Esophagus squamous epithelium (tissue), 5 donors: ENCODE measurements at regions not wholly inside any gene's neighbourhood (a gene's known extent, or its start where the extent isn't known, plus 50 kb on each side); places are given as distances from the start of the nearest gene placed in this dataset.

ENCODE experiments used
- DNase-seq: peaks from one replicate; lab custom pipeline; 2025; lab: John Stamatoyannopoulos, UW
- H3K27ac ChIP-seq, 4 donors: fragments of 200-600 bp; sonication (generic); one replicate each; pipeline ENCODE4 v1.5.1; 2016 to 2019; ENCODE audit warnings: mild to moderate bottlenecking in 1 of 4
- H3K27me3 ChIP-seq, 4 donors: fragments of 200-600 bp; sonication (generic); 1 replicate in 3 of 4; 2 replicates in 1 of 4; pipeline versions ENCODE4 v1.5.1 to v1.6.0; 2017 to 2021; ENCODE audit warnings: antibody characterized with exemption in 1 of 4
- H3K36me3 ChIP-seq, 3 donors: fragments of 200-600 bp; sonication (generic); one replicate each; pipeline ENCODE4 v1.5.1; 2016 to 2019
- H3K4me1 ChIP-seq, 3 donors: fragments of 200-600 bp; sonication (generic); one replicate each; pipeline ENCODE4 v1.5.1; 2017 to 2019
- H3K4me3 ChIP-seq, 4 donors: fragments of 200-600 bp; sonication (generic); 1 replicate in 3 of 4; 2 replicates in 1 of 4; pipeline ENCODE4 v1.5.1; 2016 to 2019; ENCODE audit warnings: mild to moderate bottlenecking in 2 of 4, moderate library complexity in 1 of 4
- H3K9me3 ChIP-seq, 3 donors: fragments of 200-600 bp; sonication (generic); one replicate each; pipeline ENCODE4 v1.5.1; 2016 to 2019
- CTCF ChIP-seq, 6 experiments: fragments of 450-650 bp in 4 of 6; fragments of 200-600 bp in 2 of 6; sonication (generic) in 2 of 6; IDR thresholded peaks; one replicate each; pipeline ENCODE4 v1.5.1; 2016 to 2019; ENCODE audit warnings: antibody characterized with exemption in 6 of 6, mild to moderate bottlenecking in 4 of 6, moderate library complexity in 4 of 6
- POLR2A ChIP-seq, 4 donors: fragments of 450-650 bp; IDR thresholded peaks; one replicate each; pipeline ENCODE4 v1.6.1; 2017; ENCODE audit warnings: antibody characterized with exemption in 4 of 4, mild to moderate bottlenecking in 4 of 4, moderate library complexity in 3 of 4
- WGBS, 2 donors: methylation state at CpG; one replicate each; pipeline ENCODE4 v1.1.5; 2018; 5-methylcytosine and 5-hydroxymethylcytosine counted together
- intact Hi-C: fragments of 100-400 bp; cut with DNase I; formaldehyde crosslinking; loops from one replicate; pipeline ENCODE4 v1.15.0; 2022
- donor health status: DM: yes; HTN: yes; CAD: no.

GRCh38 chr7:49260538-49260937 is 336.2 kb downstream of the CDC14C start:
- Histone ChIP-seq H3K9me3 (no peaks in the 10 kb centered on the region), H3K4me1 (no peaks in the 10 kb centered on the region), H3K4me3 (no peak overlapping the region), H3K27me3 (no peaks in the 10 kb centered on the region), H3K27ac (no peak overlapping the region), H3K36me3 (no peaks in the 10 kb centered on the region)
- intact Hi-C loops = no loop called here
- TF ChIP-seq POLR2A (IDR thresholded peaks at IDR 0.05) (no peak), CTCF (IDR thresholded peaks at IDR 0.05) (no peak)
- no peak for DNase-seq
- 77 to 89% methylated on average over 2 of the region's 2 CpGs for WGBS, 2 donors

- Histone ChIP-seq H3K9me3 (no peaks in the 10 kb centered on the region), H3K27me3 (no peaks in the 10 kb centered on the region), H3K36me3 (no peaks in the 10 kb centered on the region), H3K4me1 (no peaks in the 10 kb centered on the region), H3K4me3 (no peak overlapping the region), H3K27ac (no peak overlapping the region)
- no peak for DNase-seq
- WGBS, 2 donors = 81 to 86% methylated on average over 6 of the region's 6 CpGs
- intact Hi-C loops = no loop called here
- no peak for TF ChIP-seq CTCF (IDR thresholded peaks at IDR 0.05)
- no peak for TF ChIP-seq POLR2A (IDR thresholded peaks at IDR 0.05)
Measured at GRCh38 chr7:49261928-49262327, 337.6 kb downstream of the CDC14C start.

- no peak for DNase-seq
- 26 to 65% methylated on average over 3 of the region's 3 CpGs for WGBS, 2 donors
- intact Hi-C loops = no loop called here
Measured at GRCh38 chr7:49264530-49264929, 340.2 kb downstream of the CDC14C start.

GRCh38 chr7:49273897-49274296 is 349.6 kb downstream of the CDC14C start:
- no peaks in the 10 kb centered on the region for H3K9me3 ChIP-seq
- H3K27me3 ChIP-seq = no peaks in the 10 kb centered on the region
- TF ChIP-seq CTCF (IDR thresholded peaks at IDR 0.05) (no peak), POLR2A (IDR thresholded peaks at IDR 0.05) (no peak)
- H3K4me1 ChIP-seq = no peaks in the 10 kb centered on the region
- H3K27ac ChIP-seq = no peak overlapping the region
- H3K4me3 ChIP-seq = no peak overlapping the region
- no peak for DNase-seq
- intact Hi-C loops = no loop called here
- no peaks in the 10 kb centered on the region for H3K36me3 ChIP-seq
- WGBS, 2 donors = 81 to 90% methylated on average over 1 of the region's 1 CpG

More at GRCh38 chr7:49264530-49264929, 340.2 kb downstream of the CDC14C start:
- Histone ChIP-seq H3K9me3 (no peaks in the 10 kb centered on the region), H3K27me3 (no peaks in the 10 kb centered on the region), H3K27ac (no peak overlapping the region), H3K4me3 (no peak overlapping the region), H3K4me1 (no peaks in the 10 kb centered on the region), H3K36me3 (no peaks in the 10 kb centered on the region)
- TF ChIP-seq CTCF (IDR thresholded peaks at IDR 0.05) = no peak
- no peak for TF ChIP-seq POLR2A (IDR thresholded peaks at IDR 0.05)

- WGBS, 2 donors = 52 to 72% methylated on average over 2 of the region's 2 CpGs
- no peaks in the 10 kb centered on the region for H3K36me3 ChIP-seq
- no peak for DNase-seq
- H3K27me3 ChIP-seq = no peaks in the 10 kb centered on the region
- H3K4me1 ChIP-seq = no peaks in the 10 kb centered on the region
- no peak overlapping the region for H3K27ac ChIP-seq
- intact Hi-C loops = no loop called here
- no peak overlapping the region for H3K4me3 ChIP-seq
- no peak for TF ChIP-seq CTCF (IDR thresholded peaks at IDR 0.05)
- no peak for TF ChIP-seq POLR2A (IDR thresholded peaks at IDR 0.05)
- H3K9me3 ChIP-seq = no peaks in the 10 kb centered on the region
Measured at GRCh38 chr7:49279891-49280290, 355.5 kb downstream of the CDC14C start.
